DOHH2 (cell line): ENCODE measurements at regions not wholly inside any gene's neighbourhood (a gene's known extent, or its start where the extent isn't known, plus 50 kb on each side); places are given as distances from the start of the nearest gene placed in this dataset.

Experiments
- H3F3A ChIP-seq: fragments of 200-600 bp; sonication (generic), shearing (Covaris generic); 2 replicates; pipeline ENCODE4 v1.6.0; 2016; ENCODE audit warnings: antibody characterized with exemption, mild to moderate bottlenecking; ENCODE audit not compliant: control insufficient read depth, insufficient read depth
- H3K27ac ChIP-seq: fragments of 200-600 bp; sonication (generic); 2 replicates; pipeline ENCODE4 v1.5.1; 2014; ENCODE audit warnings: low read depth, mild to moderate bottlenecking, low read length, moderate library complexity
- H3K27me3 ChIP-seq: fragments of 200-600 bp; sonication (generic); 2 replicates; pipeline ENCODE4 v1.6.1; 2014; ENCODE audit warnings: mild to moderate bottlenecking, low read length, mixed read lengths; ENCODE audit not compliant: control insufficient read depth
- H3K36me3 ChIP-seq: fragments of 200-600 bp; sonication (generic); 2 replicates; pipeline ENCODE4 v1.6.1; 2014; ENCODE audit warnings: mild to moderate bottlenecking, low read length, moderate library complexity, mixed read lengths; ENCODE audit not compliant: control insufficient read depth
- H3K4me1 ChIP-seq: fragments of 200-600 bp; sonication (generic); 2 replicates; pipeline ENCODE4 v1.6.1; 2014; ENCODE audit warnings: mild to moderate bottlenecking, low read length, mixed read lengths; ENCODE audit not compliant: control insufficient read depth
- H3K4me2 ChIP-seq: fragments of 200-600 bp; sonication (generic); 2 replicates; pipeline ENCODE4 v1.6.0; 2014; ENCODE audit warnings: mild to moderate bottlenecking, low read length, moderate library complexity
- H3K4me3 ChIP-seq: fragments of 200-600 bp; sonication (generic); 2 replicates; pipeline ENCODE4 v1.5.1; 2014; ENCODE audit warnings: mild to moderate bottlenecking, low read length, mixed read lengths
- H3K79me2 ChIP-seq: fragments of 200-600 bp; sonication (generic); 2 replicates; pipeline ENCODE4 v1.6.1; 2014; ENCODE audit warnings: mild to moderate bottlenecking, low read length, mixed read lengths; ENCODE audit not compliant: control insufficient read depth
- H3K9me2 ChIP-seq: fragments of 200-600 bp; sonication (generic); replicated peaks from 2 replicates; pipeline ENCODE4 v1.6.1; 2014; ENCODE audit warnings: mild to moderate bottlenecking, low read length, mixed read lengths; ENCODE audit not compliant: control insufficient read depth
- H3K9me3 ChIP-seq: fragments of 200-600 bp; sonication (generic); 2 replicates; pipeline ENCODE4 v1.6.1; 2014; ENCODE audit warnings: antibody characterized with exemption, low read length, mixed read lengths; ENCODE audit not compliant: control insufficient read depth, insufficient read depth
- H4K20me1 ChIP-seq: fragments of 200-600 bp; sonication (generic); 2 replicates; pipeline ENCODE4 v1.6.0; 2014; ENCODE audit warnings: low read depth, mild to moderate bottlenecking, antibody characterized with exemption, low read length, moderate library complexity; ENCODE audit not compliant: control insufficient read depth, insufficient read depth
- EZH2phosphoT487 ChIP-seq: fragments of 200-600 bp; sonication (generic); IDR thresholded peaks from 2 replicates; pipeline ENCODE4 v1.6.1; 2017; ENCODE audit warnings: borderline replicate concordance, mild to moderate bottlenecking, antibody characterized with exemption, low read length, moderate library complexity, mixed read lengths
- TF ChIP-seq, protein P1 (sequence below): fragments of 200-600 bp; sonication (generic); IDR thresholded peaks from one replicate; pipeline ENCODE4 v1.5.1; 2014; ENCODE audit warnings: antibody characterized with exemption, mild to moderate bottlenecking, low read depth, low read length; ENCODE audit not compliant: poor library complexity, severe bottlenecking

- no peaks in the 10 kb centered on the region for H4K20me1 ChIP-seq
- H3K4me2 ChIP-seq, result no peak overlapping the region
- H3F3A ChIP-seq, result no peaks in the 10 kb centered on the region
- no peaks in the 10 kb centered on the region; the same call in 1 of the 2 replicates for H3K9me3 ChIP-seq
- H3K4me1 ChIP-seq, result no peaks in the 10 kb centered on the region
- no peak for TF ChIP-seq EZH2phosphoT487
- TF ChIP-seq, protein P1, sequence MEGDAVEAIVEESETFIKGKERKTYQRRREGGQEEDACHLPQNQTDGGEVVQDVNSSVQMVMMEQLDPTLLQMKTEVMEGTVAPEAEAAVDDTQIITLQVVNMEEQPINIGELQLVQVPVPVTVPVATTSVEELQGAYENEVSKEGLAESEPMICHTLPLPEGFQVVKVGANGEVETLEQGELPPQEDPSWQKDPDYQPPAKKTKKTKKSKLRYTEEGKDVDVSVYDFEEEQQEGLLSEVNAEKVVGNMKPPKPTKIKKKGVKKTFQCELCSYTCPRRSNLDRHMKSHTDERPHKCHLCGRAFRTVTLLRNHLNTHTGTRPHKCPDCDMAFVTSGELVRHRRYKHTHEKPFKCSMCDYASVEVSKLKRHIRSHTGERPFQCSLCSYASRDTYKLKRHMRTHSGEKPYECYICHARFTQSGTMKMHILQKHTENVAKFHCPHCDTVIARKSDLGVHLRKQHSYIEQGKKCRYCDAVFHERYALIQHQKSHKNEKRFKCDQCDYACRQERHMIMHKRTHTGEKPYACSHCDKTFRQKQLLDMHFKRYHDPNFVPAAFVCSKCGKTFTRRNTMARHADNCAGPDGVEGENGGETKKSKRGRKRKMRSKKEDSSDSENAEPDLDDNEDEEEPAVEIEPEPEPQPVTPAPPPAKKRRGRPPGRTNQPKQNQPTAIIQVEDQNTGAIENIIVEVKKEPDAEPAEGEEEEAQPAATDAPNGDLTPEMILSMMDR, result no peak
- H3K9me2 ChIP-seq, result no peaks in the 10 kb centered on the region
- H3K4me3 ChIP-seq, result no peak overlapping the region
- no peaks in the 10 kb centered on the region for H3K79me2 ChIP-seq
- H3K27me3 ChIP-seq, result no peaks in the 10 kb centered on the region
- H3K27ac ChIP-seq, result no peak overlapping the region
- H3K36me3 ChIP-seq, result no peaks in the 10 kb centered on the region
These were observed 1440.7 kb upstream of the ZEB2 start for GRCh38 chr2:145960479-145961163.

- no peaks in the 10 kb centered on the region for H3K4me1 ChIP-seq
- H3K27me3 ChIP-seq, result no peaks in the 10 kb centered on the region
- no peaks in the 10 kb centered on the region for H4K20me1 ChIP-seq
- no peak overlapping the region for H3K27ac ChIP-seq
- no peaks in the 10 kb centered on the region for H3K79me2 ChIP-seq
- H3K9me3 ChIP-seq, result no peaks in the 10 kb centered on the region; the same call in 1 of the 2 replicates
- no peak overlapping the region for H3K4me2 ChIP-seq
- H3F3A ChIP-seq, result no peaks in the 10 kb centered on the region
- no peak overlapping the region for H3K4me3 ChIP-seq
- no peak for TF ChIP-seq EZH2phosphoT487
- H3K36me3 ChIP-seq, result no peaks in the 10 kb centered on the region
- H3K9me2 ChIP-seq, result no peaks in the 10 kb centered on the region
These were observed 1438.7 kb upstream of the ZEB2 start for GRCh38 chr2:145958611-145959010.

GRCh38 chr2:145957929-145958328, 1438.0 kb upstream of the ZEB2 start:
- Histone ChIP-seq H3K4me3 (no peak overlapping the region), H3K9me2 (no peaks in the 10 kb centered on the region), H3K27ac (no peak overlapping the region), H3K4me2 (no peak overlapping the region), H3K4me1 (no peaks in the 10 kb centered on the region), H3K9me3 (no peaks in the 10 kb centered on the region; the same call in 1 of the 2 replicates), H3F3A (no peaks in the 10 kb centered on the region), H3K36me3 (no peaks in the 10 kb centered on the region), H3K27me3 (no peaks in the 10 kb centered on the region), H4K20me1 (no peaks in the 10 kb centered on the region), H3K79me2 (no peaks in the 10 kb centered on the region)
- no peak for TF ChIP-seq EZH2phosphoT487
- TF ChIP-seq, protein P1, result no peak

DNA sequence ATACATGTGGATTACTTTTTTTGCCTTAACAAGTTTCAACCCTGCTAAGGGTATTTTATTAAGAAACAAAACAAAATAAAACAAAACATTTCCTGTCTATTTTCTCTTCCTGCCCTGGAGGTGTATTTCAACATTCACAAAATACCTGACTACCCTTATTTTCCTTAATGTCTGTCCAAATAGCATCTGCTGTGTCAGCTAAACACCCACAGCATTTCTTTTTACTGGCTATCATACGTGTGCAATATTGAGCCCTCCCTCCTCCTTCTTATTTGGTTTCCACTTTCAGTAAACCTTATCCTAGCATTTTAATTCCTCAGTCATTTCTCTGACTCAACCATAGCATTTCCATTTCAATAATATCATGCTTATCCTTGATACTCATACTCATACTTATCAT, 1420.0 kb upstream of the ZEB2 start:
- Histone ChIP-seq H3K79me2 (no peaks in the 10 kb centered on the region), H3F3A (no peaks in the 10 kb centered on the region), H3K27ac (no peak overlapping the region), H3K4me1 (no peaks in the 10 kb centered on the region), H4K20me1 (no peaks in the 10 kb centered on the region), H3K27me3 (no peaks in the 10 kb centered on the region), H3K36me3 (no peaks in the 10 kb centered on the region), H3K9me2 (no peaks in the 10 kb centered on the region), H3K9me3 (no peaks in the 10 kb centered on the region), H3K4me3 (no peak overlapping the region), H3K4me2 (no peak overlapping the region)
- TF ChIP-seq EZH2phosphoT487, result no peak
- TF ChIP-seq, protein P1, result no peak
